HG03175 (cell line): ENCODE measurements at regions not wholly inside any gene's neighbourhood (a gene's known extent, or its start where the extent isn't known, plus 50 kb on each side); places are given as distances from the start of the nearest gene placed in this dataset.
"Not testable (repeated sequence)": the region's sequence is repeated elsewhere in the genome, so short reads cannot be mapped to it uniquely, and the experiment has no call there.

Source experiments
- ATAC-seq: cut with Tn5 transposase; IDR thresholded peaks from one replicate; pipeline ENCODE4 v1.9.1; 2021; ENCODE audit warnings: mild to moderate bottlenecking, moderate library complexity; ENCODE audit not compliant: unreplicated experiment

- no peak for ATAC-seq
Measured at GRCh38 chr3:81998139-81998755, 236.8 kb upstream of the GBE1 start.

GRCh38 chr3:81997390-81997789 lies 235.9 kb upstream of the GBE1 start:
- no peak for ATAC-seq

GRCh38 chr3:81995329-81995728 lies 233.9 kb upstream of the GBE1 start:
- no peak for ATAC-seq

GRCh38 chr3:81989758-81990157 lies 228.3 kb upstream of the GBE1 start:
- ATAC-seq = no peak

GRCh38 chr3:81989274-81989673 lies 227.8 kb upstream of the GBE1 start:
- ATAC-seq = no peak

GRCh38 chr3:81987412-81987811 lies 226.0 kb upstream of the GBE1 start:
- ATAC-seq = not testable (repeated sequence)

GRCh38 chr3:81985996-81986723 lies 224.7 kb upstream of the GBE1 start:
- no peak for ATAC-seq

- ATAC-seq = no peak
Measured at GRCh38 chr3:81983382-81983781, 221.9 kb upstream of the GBE1 start.

- no peak for ATAC-seq
Measured at GRCh38 chr3:81980596-81981494, 219.4 kb upstream of the GBE1 start.

- no peak for ATAC-seq
Measured at GRCh38 chr3:81974751-81975150, 213.3 kb upstream of the GBE1 start.

- no peak for ATAC-seq
Measured at GRCh38 chr3:81968658-81969057, 207.2 kb upstream of the GBE1 start.

GRCh38 chr3:81967393-81967792 lies 205.9 kb upstream of the GBE1 start:
- ATAC-seq = no peak

GRCh38 chr3:81965696-81966095 lies 204.3 kb upstream of the GBE1 start:
- ATAC-seq = no peak

GRCh38 chr3:81962396-81962795 lies 201.0 kb upstream of the GBE1 start:
- no peak for ATAC-seq

GRCh38 chr3:81958972-81959640 lies 197.7 kb upstream of the GBE1 start:
- ATAC-seq = no peak

GRCh38 chr3:81955878-81956277 lies 194.4 kb upstream of the GBE1 start:
- no peak for ATAC-seq

- no peak for ATAC-seq
Measured at GRCh38 chr3:81953111-81953510, 191.7 kb upstream of the GBE1 start.

- ATAC-seq = no peak
Measured at GRCh38 chr3:81952141-81952540, 190.7 kb upstream of the GBE1 start.

- no peak for ATAC-seq
Measured at GRCh38 chr3:81951636-81952035, 190.2 kb upstream of the GBE1 start.

GRCh38 chr3:81951106-81951505 lies 189.7 kb upstream of the GBE1 start:
- no peak for ATAC-seq

GRCh38 chr3:81947359-81947758 lies 185.9 kb upstream of the GBE1 start:
- ATAC-seq = no peak
